Bronchial epithelial cell (primary cell): ENCODE measurements at regions not wholly inside any gene's neighbourhood (a gene's known extent, or its start where the extent isn't known, plus 50 kb on each side); places are given as distances from the start of the nearest gene placed in this dataset.
A peak's percentile ranks its signal among the peaks of the same experiment; 100 is the strongest.

Source experiments
- DNase-seq: peaks from one replicate; pipeline ENCODE4 v3.0.0-alpha.2; 2010; ENCODE audit warnings: low read depth
- FAIRE-seq: peaks from 2 replicates; lab custom pipeline; 2011; peaks lifted over from hg19 to GRCh38; lab: Jason Lieb, UNC
- H3K27me3 ChIP-seq: 2 replicates; pipeline ENCODE4 v1.5.1; 2011; ENCODE audit warnings: low read length; ENCODE audit not compliant: control insufficient read depth, insufficient read depth
- H3K36me3 ChIP-seq: 2 replicates; pipeline ENCODE4 v1.5.1; 2011; ENCODE audit warnings: low read length; ENCODE audit not compliant: control insufficient read depth, insufficient read depth
- H3K4me3 ChIP-seq: 2 replicates; pipeline ENCODE4 v1.5.1; 2011; ENCODE audit warnings: mild to moderate bottlenecking, low read depth, low read length, control low read depth
- TF ChIP-seq, protein P1 (sequence below): IDR thresholded peaks from 2 replicates; pipeline ENCODE4 v1.5.1; 2011; ENCODE audit warnings: mild to moderate bottlenecking, moderate library complexity, low read length, control low read depth, inconsistent platforms; ENCODE audit not compliant: insufficient read depth, severe bottlenecking

DNA sequence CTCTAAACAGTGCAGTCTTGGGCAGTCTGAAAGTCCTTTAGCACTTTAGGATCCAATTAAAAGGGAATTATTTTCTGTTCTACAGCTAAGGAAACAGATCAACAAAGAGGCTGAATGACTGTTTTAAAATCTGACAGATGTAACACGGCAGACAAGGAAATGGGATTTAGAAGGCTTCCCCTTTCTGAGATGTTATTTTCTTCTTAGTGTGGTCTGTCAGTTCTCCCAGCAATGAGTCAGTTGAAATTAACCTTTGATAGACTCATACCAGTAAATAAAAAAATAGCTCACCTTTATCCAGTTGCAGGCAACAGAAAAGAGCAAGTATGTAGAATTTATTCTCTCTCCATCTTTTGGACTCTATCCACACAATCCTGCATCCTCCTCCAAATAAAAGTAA, 98.1 kb downstream of the NEDD1 start:
- Histone ChIP-seq H3K27me3 (no peaks in the 10 kb centered on the region), H3K36me3 (no peaks in the 10 kb centered on the region), H3K4me3 (no peak overlapping the region)
- DNase-seq (no peak), FAIRE-seq (no peak)
- TF ChIP-seq, protein P1, sequence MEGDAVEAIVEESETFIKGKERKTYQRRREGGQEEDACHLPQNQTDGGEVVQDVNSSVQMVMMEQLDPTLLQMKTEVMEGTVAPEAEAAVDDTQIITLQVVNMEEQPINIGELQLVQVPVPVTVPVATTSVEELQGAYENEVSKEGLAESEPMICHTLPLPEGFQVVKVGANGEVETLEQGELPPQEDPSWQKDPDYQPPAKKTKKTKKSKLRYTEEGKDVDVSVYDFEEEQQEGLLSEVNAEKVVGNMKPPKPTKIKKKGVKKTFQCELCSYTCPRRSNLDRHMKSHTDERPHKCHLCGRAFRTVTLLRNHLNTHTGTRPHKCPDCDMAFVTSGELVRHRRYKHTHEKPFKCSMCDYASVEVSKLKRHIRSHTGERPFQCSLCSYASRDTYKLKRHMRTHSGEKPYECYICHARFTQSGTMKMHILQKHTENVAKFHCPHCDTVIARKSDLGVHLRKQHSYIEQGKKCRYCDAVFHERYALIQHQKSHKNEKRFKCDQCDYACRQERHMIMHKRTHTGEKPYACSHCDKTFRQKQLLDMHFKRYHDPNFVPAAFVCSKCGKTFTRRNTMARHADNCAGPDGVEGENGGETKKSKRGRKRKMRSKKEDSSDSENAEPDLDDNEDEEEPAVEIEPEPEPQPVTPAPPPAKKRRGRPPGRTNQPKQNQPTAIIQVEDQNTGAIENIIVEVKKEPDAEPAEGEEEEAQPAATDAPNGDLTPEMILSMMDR = no peak

DNA sequence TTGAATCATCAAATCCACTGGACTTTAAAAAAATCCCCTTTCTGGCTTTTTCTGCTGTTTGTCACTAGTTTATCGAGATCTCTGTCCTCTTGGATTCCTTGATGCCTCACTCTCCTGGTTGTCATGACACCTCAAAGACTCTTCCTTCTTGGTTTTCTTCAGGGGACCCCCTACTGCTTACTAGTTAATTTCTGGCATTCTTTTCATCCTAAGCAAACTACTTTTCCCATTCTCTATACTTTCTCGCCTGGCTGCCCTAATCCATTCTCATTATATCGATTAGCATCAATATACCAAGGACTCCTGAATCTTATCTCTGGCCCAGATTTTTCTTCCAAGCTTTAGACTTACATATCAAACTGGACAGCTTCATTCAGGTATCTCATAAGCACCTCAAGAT, 98.6 kb downstream of the NEDD1 start:
- H3K4me3 ChIP-seq = no peak overlapping the region
- TF ChIP-seq, protein P1 = no peak
- H3K36me3 ChIP-seq = no peaks in the 10 kb centered on the region
- DNase-seq (no peak), FAIRE-seq (no peak)
- H3K27me3 ChIP-seq = no peaks in the 10 kb centered on the region

DNA sequence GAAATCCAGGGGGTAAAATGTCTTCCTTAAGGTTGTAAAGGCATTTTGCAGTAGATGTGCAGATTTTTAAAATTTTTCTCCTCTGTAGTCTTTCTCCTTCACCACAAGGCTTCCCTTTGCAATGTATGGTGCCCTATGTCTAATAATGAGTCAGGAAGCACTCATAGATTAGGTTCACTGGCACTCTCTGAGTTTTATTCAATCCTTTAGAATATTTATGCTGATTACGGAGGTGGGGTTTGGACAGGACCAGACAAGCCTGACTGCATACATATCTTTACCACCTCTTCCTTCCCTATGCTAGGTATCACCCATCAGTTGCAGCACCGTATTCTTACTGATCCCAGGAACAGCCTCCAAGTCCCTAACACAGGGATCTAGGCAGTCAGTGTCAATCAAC, 99.5 kb downstream of the NEDD1 start:
- no peaks in the 10 kb centered on the region for H3K27me3 ChIP-seq
- no peaks in the 10 kb centered on the region for H3K36me3 ChIP-seq
- FAIRE-seq (no peak), DNase-seq (peak; percentile 94)
- H3K4me3 ChIP-seq = no peak overlapping the region
- TF ChIP-seq, protein P1 = no peak

DNA sequence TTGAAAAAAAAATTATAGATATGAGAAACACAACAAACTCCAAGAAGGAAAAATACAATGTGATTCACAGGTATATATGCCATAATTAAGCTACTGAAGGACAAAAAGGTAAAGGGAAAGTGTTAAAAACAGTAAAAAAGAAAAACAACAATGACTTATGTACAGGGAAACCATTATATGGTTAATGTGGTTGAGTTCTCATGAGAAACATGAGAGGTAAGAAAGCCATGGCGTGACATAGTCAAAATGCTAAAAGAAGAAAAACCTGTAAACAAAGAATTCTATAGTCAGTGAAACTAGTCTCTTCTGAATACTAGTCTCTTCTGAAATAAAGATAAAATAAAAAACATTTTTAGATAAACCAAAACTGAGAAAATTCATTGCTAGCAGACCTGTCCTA, 109.1 kb downstream of the NEDD1 start:
- DNase-seq (no peak), FAIRE-seq (no peak)
- H3K27me3 ChIP-seq = no peaks in the 10 kb centered on the region
- TF ChIP-seq, protein P1 = no peak
- H3K4me3 ChIP-seq = no peak overlapping the region
- no peaks in the 10 kb centered on the region for H3K36me3 ChIP-seq

DNA sequence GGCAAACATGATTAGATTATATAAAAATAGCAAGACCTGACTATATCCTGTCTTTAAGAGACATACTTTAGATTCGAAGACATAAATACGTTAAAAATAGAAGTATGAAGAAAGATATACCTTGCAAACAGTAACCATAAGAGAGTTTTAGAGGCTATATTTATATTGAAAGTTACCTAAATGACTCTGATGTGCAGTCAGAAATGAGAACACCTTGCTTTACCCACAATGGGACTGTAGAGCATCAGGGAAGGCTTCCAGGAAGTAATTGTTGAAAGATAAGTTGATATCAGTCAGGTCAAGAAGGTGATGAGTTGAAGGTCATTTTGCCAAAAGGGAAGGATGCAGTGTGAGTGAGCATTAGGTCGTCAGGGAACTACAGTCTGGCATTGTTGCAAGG, 110.2 kb downstream of the NEDD1 start:
- DNase-seq (no peak), FAIRE-seq (no peak)
- TF ChIP-seq, protein P1 = no peak
- Histone ChIP-seq H3K4me3 (no peak overlapping the region), H3K36me3 (no peaks in the 10 kb centered on the region), H3K27me3 (no peaks in the 10 kb centered on the region)

DNA sequence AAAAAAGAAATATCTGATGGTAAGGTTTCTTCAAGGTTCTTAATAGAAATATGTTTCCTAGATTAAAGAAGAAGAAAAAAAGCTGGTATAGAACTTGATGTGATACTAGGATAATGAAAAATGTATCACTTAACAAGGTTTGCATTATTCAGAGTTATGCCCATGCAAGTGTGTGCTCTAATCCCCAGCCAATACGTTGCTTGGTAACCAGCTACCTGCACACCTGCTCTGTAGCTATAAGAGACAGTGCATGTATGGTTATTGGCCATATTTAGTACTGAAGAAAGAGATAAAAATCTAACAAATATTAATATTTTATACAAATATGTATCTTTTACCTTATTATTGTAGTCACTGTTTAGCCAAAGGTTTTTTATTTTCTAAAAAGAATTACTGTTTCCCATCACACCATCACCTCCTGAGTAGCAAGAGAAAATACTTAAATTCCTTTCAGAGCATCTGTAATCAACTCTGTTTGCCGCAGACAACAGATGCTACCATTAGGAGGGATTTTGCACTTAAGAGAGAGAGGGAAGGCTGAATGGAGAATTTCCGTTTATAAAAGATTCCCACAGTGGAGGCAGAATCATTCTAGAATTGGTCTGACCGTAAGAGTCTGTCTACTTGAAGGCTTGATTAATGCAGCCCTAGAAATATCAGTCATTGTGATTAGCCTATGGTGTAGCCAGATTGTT, 115.6 kb downstream of the NEDD1 start:
- no peaks in the 10 kb centered on the region for H3K36me3 ChIP-seq
- TF ChIP-seq, protein P1 = no peak
- H3K4me3 ChIP-seq = no peak overlapping the region
- H3K27me3 ChIP-seq = no peaks in the 10 kb centered on the region
- no peak for DNase-seq
- no peak for FAIRE-seq
